Endothelial cell (in vitro differentiated cells): ENCODE measurements at regions not wholly inside any gene's neighbourhood (a gene's known extent, or its start where the extent isn't known, plus 50 kb on each side); places are given as distances from the start of the nearest gene placed in this dataset.
"Not testable (repeated sequence)": the region's sequence is repeated elsewhere in the genome, so short reads cannot be mapped to it uniquely, and the experiment has no call there.

Experiments used
- DNase-seq: peaks from one replicate; pipeline ENCODE4 v3.0.0; 2021; ENCODE audit warnings: low spot score
- H3K27ac Mint-ChIP-seq: one replicate; pipeline ENCODE4 v1.8.0; 2021; ENCODE audit warnings: mixed read lengths, inconsistent platforms; ENCODE audit not compliant: unreplicated experiment
- H3K27me3 Mint-ChIP-seq: one replicate; pipeline ENCODE4 v1.8.0; 2021; ENCODE audit warnings: mild to moderate bottlenecking, moderate library complexity, mixed read lengths, inconsistent platforms; ENCODE audit not compliant: unreplicated experiment
- H3K36me3 Mint-ChIP-seq: one replicate; pipeline ENCODE4 v1.8.0; 2021; ENCODE audit warnings: mild to moderate bottlenecking, low read depth, mixed read lengths, inconsistent platforms; ENCODE audit not compliant: unreplicated experiment
- H3K4me1 Mint-ChIP-seq: one replicate; pipeline ENCODE4 v1.8.0; 2021; ENCODE audit warnings: mild to moderate bottlenecking, mixed read lengths, inconsistent platforms; ENCODE audit not compliant: unreplicated experiment
- H3K4me3 Mint-ChIP-seq: one replicate; pipeline ENCODE4 v1.8.0; 2021; ENCODE audit warnings: mild to moderate bottlenecking, mixed read lengths, inconsistent platforms; ENCODE audit not compliant: unreplicated experiment
- H3K9me3 Mint-ChIP-seq: one replicate; pipeline ENCODE4 v1.8.0; 2021; ENCODE audit warnings: mixed read lengths, inconsistent platforms; ENCODE audit not compliant: unreplicated experiment
- TF ChIP-seq, protein P1 (sequence below): fragments of 200-600 bp; sonication (generic); IDR thresholded peaks from one replicate; pipeline ENCODE4 v1.5.0; 2021; ENCODE audit warnings: antibody characterized with exemption; ENCODE audit not compliant: unreplicated experiment

DNA sequence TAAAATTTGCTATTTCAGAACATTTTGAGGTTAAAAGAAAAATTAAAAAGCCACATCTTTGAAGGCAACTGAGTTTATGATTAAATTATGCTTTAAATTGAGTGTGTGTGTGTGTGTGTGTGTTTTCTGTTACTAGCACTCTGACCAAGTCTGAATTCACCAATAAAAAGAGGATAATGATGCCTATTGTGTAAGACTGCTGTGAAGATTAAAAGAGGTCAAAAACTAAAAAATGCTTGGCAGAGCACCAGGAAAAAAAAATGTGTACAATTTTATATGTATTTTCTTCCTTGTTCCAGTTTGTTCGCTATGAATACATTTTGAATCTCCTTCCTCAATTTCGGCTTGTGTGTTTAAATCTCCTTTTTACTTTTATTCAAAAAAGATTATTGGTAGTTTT is 316.6 kb upstream of the MAGI2 start:
- Mint-ChIP-seq H3K4me1 (no peaks in the 10 kb centered on the region), H3K27me3 (peaks cover 1% of the 10 kb centered on the region), H3K9me3 (no peaks in the 10 kb centered on the region), H3K36me3 (no peaks in the 10 kb centered on the region), H3K4me3 (no peak overlapping the region), H3K27ac (no peak overlapping the region)
- no peak for DNase-seq
- TF ChIP-seq, protein P1, sequence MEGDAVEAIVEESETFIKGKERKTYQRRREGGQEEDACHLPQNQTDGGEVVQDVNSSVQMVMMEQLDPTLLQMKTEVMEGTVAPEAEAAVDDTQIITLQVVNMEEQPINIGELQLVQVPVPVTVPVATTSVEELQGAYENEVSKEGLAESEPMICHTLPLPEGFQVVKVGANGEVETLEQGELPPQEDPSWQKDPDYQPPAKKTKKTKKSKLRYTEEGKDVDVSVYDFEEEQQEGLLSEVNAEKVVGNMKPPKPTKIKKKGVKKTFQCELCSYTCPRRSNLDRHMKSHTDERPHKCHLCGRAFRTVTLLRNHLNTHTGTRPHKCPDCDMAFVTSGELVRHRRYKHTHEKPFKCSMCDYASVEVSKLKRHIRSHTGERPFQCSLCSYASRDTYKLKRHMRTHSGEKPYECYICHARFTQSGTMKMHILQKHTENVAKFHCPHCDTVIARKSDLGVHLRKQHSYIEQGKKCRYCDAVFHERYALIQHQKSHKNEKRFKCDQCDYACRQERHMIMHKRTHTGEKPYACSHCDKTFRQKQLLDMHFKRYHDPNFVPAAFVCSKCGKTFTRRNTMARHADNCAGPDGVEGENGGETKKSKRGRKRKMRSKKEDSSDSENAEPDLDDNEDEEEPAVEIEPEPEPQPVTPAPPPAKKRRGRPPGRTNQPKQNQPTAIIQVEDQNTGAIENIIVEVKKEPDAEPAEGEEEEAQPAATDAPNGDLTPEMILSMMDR: no peak

GRCh38 chr7:79767876-79768560 is 314.6 kb upstream of the MAGI2 start:
- not testable (repeated sequence) for H3K27me3 Mint-ChIP-seq, H3K4me3 Mint-ChIP-seq, H3K36me3 Mint-ChIP-seq, H3K4me1 Mint-ChIP-seq, DNase-seq, H3K9me3 Mint-ChIP-seq, H3K27ac Mint-ChIP-seq

GRCh38 chr7:79767192-79767591 is 313.7 kb upstream of the MAGI2 start:
- not testable (repeated sequence) for H3K4me3 Mint-ChIP-seq, DNase-seq, H3K4me1 Mint-ChIP-seq, H3K9me3 Mint-ChIP-seq, H3K36me3 Mint-ChIP-seq, H3K27me3 Mint-ChIP-seq, H3K27ac Mint-ChIP-seq

- Mint-ChIP-seq H3K4me1 (no peaks in the 10 kb centered on the region), H3K27ac (no peak overlapping the region)
- TF ChIP-seq, protein P1: no peak
These were observed 308.5 kb upstream of the MAGI2 start for GRCh38 chr7:79761876-79762429.

GRCh38 chr7:79750941-79751340 is 297.5 kb upstream of the MAGI2 start:
- H3K4me3 Mint-ChIP-seq, H3K36me3 Mint-ChIP-seq, H3K9me3 Mint-ChIP-seq, H3K27ac Mint-ChIP-seq, H3K27me3 Mint-ChIP-seq, H3K4me1 Mint-ChIP-seq, DNase-seq: not testable (repeated sequence)

More at GRCh38 chr7:79761876-79762429, 308.5 kb upstream of the MAGI2 start:
- Mint-ChIP-seq H3K27me3 (peaks cover 1% of the 10 kb centered on the region), H3K36me3 (no peaks in the 10 kb centered on the region), H3K4me3 (no peak overlapping the region), H3K9me3 (no peaks in the 10 kb centered on the region)
- DNase-seq: no peak

DNA sequence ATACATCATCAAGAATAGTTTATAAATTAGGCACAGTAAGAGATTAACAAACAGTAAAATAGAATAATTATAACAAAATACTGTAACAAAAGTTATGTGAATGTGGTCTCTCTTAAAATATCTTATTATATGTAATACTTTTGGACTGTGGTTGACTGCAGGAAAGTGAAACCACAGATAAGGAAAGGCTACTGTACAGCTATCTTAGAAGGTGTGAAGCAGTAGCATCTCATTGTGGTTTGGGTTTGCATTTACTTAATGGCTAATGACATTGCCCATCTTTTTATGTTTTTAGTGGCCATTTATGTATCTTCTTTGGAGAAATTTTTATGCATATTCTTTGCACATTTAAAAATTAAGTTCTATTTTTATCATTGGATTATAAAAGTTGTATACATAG is 296.4 kb upstream of the MAGI2 start:
- no peak overlapping the region for H3K27ac Mint-ChIP-seq
- H3K27me3 Mint-ChIP-seq: no peaks in the 10 kb centered on the region
- H3K4me1 Mint-ChIP-seq: no peaks in the 10 kb centered on the region
- no peak overlapping the region for H3K4me3 Mint-ChIP-seq
- no peak for DNase-seq
- no peaks in the 10 kb centered on the region for H3K9me3 Mint-ChIP-seq
- no peaks in the 10 kb centered on the region for H3K36me3 Mint-ChIP-seq
- TF ChIP-seq, protein P1: no peak
